ENCODE measurements at regions not wholly inside any gene's neighbourhood (a gene's known extent, or its start where the extent isn't known, plus 50 kb on each side); places are given as distances from the start of the nearest gene placed in this dataset.

GRCh38 chr4:153071958-153072598 lies 132.2 kb upstream of the TRIM2 start:
- TF ChIP-seq CTCF (conservative IDR thresholded peaks at IDR 0.05) (no peak), ZFX (IDR thresholded peaks at IDR 0.05) (no peak)
